ENCODE measurements at regions not wholly inside any gene's neighbourhood (a gene's known extent, or its start where the extent isn't known, plus 50 kb on each side); places are given as distances from the start of the nearest gene placed in this dataset.

DNA sequence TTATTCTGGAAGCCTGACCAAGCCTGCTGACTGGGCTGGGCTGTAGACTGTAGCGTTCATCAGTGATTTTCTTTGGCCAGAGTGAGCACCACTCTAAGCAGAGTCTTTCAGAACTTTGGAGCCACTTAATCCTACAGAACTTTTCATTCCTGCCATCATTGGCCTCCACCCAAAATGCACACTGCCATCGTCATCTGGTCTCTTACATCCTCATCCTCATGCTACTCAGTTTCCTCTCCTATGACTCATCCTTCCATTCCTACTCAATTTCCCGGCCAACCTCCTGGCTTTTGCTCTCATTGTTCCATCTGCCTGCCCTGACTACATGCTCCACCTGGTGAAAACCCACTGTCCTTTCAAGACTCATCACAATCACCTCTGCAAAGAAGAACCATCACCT is 233.8 kb upstream of the USP25 start:
- no peak overlapping the region for H3K27ac ChIP-seq
- TF ChIP-seq, protein P1, sequence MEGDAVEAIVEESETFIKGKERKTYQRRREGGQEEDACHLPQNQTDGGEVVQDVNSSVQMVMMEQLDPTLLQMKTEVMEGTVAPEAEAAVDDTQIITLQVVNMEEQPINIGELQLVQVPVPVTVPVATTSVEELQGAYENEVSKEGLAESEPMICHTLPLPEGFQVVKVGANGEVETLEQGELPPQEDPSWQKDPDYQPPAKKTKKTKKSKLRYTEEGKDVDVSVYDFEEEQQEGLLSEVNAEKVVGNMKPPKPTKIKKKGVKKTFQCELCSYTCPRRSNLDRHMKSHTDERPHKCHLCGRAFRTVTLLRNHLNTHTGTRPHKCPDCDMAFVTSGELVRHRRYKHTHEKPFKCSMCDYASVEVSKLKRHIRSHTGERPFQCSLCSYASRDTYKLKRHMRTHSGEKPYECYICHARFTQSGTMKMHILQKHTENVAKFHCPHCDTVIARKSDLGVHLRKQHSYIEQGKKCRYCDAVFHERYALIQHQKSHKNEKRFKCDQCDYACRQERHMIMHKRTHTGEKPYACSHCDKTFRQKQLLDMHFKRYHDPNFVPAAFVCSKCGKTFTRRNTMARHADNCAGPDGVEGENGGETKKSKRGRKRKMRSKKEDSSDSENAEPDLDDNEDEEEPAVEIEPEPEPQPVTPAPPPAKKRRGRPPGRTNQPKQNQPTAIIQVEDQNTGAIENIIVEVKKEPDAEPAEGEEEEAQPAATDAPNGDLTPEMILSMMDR (conservative IDR thresholded peaks at IDR 0.05): no peak
- TF ChIP-seq ZFX (IDR thresholded peaks at IDR 0.05): no peak

DNA sequence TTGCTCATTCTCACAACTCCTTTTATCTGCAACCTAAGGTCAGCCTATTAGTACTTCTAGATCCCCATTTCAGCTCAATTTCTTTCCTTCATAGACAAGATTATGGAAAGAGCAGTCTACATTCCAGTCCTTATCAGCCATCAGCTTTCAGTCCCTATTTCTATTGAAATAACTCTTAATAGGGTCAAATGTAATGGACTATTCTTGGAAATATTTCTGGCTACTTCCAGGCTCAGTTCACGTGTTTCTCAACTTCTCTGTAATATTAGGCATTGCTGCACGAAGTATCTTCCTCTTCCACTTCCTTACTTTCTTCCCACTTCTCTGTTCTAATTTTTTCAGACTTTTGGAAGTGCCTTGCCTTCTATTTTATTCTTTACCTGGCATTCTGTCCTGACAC is 232.9 kb upstream of the USP25 start:
- H3K27ac ChIP-seq: no peak overlapping the region
- TF ChIP-seq ZFX (IDR thresholded peaks at IDR 0.05): no peak
- TF ChIP-seq, protein P1 (conservative IDR thresholded peaks at IDR 0.05): no peak

DNA sequence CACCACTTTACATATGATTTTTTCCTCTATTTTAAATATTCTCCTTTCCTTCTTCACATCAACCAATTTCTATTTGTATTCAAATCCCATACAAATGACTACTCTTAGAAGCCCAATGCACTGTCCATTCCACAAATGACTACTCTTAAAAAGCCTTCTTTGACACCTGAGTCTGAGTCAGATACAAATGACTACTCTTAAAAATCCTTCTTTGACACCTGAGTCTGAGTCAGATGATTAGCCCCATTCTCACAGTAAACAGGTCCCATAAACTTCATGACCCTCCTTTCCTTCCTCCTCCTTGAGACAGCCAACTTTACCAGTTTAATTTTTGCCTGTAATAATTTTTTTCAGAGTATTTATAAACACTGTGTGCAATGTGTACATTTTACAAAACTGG is 231.3 kb upstream of the USP25 start:
- H3K27ac ChIP-seq: no peak overlapping the region
- TF ChIP-seq ZFX (IDR thresholded peaks at IDR 0.05): no peak
- TF ChIP-seq, protein P1 (conservative IDR thresholded peaks at IDR 0.05): no peak

DNA sequence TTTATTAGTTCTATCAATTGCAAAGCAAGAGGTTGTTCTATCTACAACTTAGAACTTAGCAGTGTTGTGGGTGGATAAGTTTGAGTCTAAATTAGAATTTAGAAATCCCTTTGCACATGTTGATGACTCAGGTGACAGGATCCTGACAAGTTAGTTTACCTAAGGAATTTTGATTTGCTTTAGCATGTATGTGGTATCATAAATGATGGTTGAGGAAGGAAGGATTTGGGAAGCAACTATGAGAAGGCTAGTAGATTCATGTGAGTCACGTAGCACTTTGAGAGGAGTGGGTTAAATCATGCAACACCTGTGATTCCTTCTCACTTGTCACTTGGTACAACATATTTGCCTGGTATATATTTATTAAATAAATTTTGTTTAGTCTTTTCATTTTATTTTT is 223.7 kb upstream of the USP25 start:
- TF ChIP-seq, protein P1 (conservative IDR thresholded peaks at IDR 0.05): no peak
- TF ChIP-seq ZFX (IDR thresholded peaks at IDR 0.05): no peak
- H3K27ac ChIP-seq: no peak overlapping the region

DNA sequence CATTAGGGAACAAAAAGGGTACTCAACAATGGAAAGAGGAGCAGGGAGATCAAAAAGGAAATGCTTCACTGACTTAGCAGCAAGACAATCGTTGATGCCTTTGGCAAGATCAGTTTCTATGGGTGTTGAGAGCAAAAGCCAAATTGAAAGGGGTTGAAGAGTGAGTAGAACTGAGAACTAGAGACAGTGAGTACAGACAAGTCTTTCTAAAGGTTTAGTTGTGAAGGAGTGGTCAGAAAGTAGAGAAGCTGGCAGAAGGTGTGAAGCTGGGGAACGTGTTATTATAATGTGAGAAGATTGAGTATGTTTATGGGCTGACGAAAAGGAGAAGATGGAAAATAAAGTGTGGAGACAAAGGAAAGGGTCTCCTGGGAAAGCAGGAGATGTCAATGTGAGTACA is 221.2 kb upstream of the USP25 start:
- TF ChIP-seq, protein P1 (conservative IDR thresholded peaks at IDR 0.05): no peak
- no peak for TF ChIP-seq ZFX (IDR thresholded peaks at IDR 0.05)
- no peak overlapping the region for H3K27ac ChIP-seq

DNA sequence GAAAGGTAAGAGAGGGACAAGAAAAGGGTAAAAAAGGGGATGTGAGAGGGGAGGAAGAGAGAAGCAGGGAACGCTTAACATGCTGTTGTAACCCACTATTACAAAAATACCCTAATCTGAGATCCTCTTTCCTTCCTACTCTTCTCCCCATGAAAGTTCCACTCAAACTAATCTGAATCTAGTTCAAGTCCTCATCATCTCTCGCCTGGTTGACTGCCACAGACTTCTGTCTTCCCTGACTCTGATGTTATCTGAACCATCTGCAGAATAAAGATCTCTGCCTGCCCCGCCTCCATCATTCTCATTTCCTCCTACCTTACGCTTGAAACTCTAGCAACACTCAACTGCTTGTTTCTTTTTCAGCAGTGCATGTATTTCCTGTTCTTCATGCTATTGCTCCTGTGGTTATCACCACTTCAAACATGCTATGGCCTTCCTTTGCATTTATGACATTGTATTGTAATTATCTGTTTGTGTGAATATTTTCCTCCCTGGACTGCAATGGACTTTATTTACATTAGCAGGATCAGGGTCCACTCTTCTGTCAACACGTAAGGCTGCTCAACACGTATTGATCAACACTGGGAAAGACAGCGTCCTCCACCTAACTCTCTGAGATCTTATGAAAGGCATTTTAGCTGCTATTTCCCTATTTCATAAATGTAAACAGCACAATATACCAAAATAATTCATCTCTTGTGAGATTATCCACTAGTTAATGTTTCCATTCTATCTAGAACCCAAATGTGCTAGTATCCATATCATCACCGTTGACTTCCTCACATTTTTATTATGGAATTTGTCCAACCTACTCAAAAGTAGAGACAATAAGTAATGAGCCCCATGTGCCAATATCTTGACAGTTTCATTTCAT is 215.5 kb upstream of the USP25 start:
- no peak overlapping the region for H3K27ac ChIP-seq
- TF ChIP-seq, protein P1 (conservative IDR thresholded peaks at IDR 0.05): no peak
- TF ChIP-seq ZFX (IDR thresholded peaks at IDR 0.05): no peak

DNA sequence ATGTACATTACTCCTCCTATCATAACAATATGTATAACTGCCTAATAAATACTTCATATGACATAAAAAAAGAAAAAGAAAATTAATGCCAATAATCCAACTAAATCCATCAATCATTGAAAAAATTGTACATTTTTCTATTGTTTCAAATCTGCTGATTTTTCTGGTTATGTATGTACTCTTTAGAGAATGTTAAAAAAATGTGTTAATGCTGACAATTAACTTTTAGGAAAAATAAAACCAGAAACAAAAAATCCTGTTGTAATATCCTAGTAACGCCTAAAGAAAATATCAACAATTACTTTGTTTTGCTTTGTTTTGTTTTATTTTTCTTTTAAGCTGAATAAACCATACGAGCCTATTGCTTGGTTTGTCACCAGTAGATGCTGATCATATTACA is 213.9 kb upstream of the USP25 start:
- H3K27ac ChIP-seq: no peak overlapping the region
- TF ChIP-seq, protein P1 (conservative IDR thresholded peaks at IDR 0.05): no peak
- TF ChIP-seq ZFX (IDR thresholded peaks at IDR 0.05): no peak

Data from C4-2B (cell line).